ENCODE measurements at regions not wholly inside any gene's neighbourhood (a gene's known extent, or its start where the extent isn't known, plus 50 kb on each side); places are given as distances from the start of the nearest gene placed in this dataset.

DNA sequence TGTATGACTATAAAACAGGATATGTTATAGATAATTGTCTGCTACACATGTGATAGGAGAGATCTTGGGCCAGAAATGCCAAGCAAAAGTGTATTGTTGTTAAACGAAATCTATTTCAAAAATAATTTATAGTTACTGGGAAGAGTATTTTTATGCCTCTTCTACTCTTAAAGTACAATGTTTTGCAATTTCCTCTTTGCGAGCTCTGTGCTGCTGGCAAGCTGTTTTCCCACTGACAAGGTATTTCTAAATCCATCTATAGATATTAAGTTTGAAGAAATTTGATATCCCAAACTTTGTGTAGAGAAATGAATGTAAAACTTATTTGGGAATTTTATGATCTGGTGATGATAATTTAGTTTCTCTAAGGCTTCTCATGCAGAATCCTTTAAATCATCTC lies 63.3 kb upstream of the PTGFR start:
- no peaks in the 10 kb centered on the region for H3K4me1 Mint-ChIP-seq
- no peaks in the 10 kb centered on the region for H3K27me3 Mint-ChIP-seq
- H3K27ac Mint-ChIP-seq, result no peak overlapping the region
- H3K9me3 Mint-ChIP-seq, result peaks cover 0 to 8% (median 0%) of the 10 kb centered on the region in 3 donors
- no peaks in the 10 kb centered on the region for H3K36me3 Mint-ChIP-seq
- H3K4me3 Mint-ChIP-seq, result no peak overlapping the region

DNA sequence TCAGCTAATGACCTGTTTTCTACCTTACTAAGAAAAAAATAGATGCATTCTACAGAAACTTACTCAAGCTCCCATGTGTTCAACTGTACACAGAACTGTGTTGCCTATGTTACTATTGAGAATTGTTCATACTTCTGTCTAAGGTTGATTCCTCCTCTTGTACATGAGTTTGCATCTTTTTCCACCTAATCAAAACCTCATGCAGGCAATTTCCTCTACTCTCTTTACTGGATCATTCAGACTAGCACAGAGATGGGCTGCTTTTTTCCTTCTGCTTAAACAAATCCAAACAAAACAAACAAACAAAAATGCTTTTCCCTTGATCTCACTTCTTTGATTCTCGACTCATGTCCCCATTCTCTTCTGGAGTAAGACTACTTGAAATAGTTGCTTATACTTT lies 58.8 kb upstream of the PTGFR start:
- H3K4me1 Mint-ChIP-seq, result no peaks in the 10 kb centered on the region
- no peak overlapping the region for H3K27ac Mint-ChIP-seq
- no peaks in the 10 kb centered on the region for H3K36me3 Mint-ChIP-seq
- no peak overlapping the region for H3K4me3 Mint-ChIP-seq
- H3K27me3 Mint-ChIP-seq, result no peaks in the 10 kb centered on the region
- peaks cover 6 to 10% (median 7%) of the 10 kb centered on the region in 3 donors for H3K9me3 Mint-ChIP-seq

DNA sequence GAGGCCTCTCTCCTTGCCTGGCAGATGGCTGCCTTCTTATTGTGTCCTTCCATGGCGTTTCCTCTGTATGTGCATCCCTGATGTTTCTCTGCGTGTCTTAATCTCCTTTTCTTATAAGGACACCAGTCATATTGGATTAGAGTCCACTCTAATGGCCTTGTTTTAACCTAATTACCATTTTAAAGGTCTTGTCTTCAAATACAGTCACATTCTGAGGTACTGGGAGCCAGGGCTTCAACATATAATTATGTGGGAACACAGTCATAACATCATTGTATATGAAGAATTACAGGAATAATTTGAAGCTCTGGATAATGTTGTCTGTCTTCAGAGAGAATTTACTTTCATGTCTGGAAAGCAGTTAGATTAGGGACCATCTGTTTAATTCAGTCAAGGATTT lies 56.4 kb upstream of the PTGFR start:
- H3K9me3 Mint-ChIP-seq, result peaks cover 6 to 13% (median 7%) of the 10 kb centered on the region in 3 donors
- H3K27me3 Mint-ChIP-seq, result no peaks in the 10 kb centered on the region
- H3K4me1 Mint-ChIP-seq, result no peaks in the 10 kb centered on the region
- H3K36me3 Mint-ChIP-seq, result no peaks in the 10 kb centered on the region
- no peak overlapping the region for H3K27ac Mint-ChIP-seq
- no peak overlapping the region for H3K4me3 Mint-ChIP-seq

DNA sequence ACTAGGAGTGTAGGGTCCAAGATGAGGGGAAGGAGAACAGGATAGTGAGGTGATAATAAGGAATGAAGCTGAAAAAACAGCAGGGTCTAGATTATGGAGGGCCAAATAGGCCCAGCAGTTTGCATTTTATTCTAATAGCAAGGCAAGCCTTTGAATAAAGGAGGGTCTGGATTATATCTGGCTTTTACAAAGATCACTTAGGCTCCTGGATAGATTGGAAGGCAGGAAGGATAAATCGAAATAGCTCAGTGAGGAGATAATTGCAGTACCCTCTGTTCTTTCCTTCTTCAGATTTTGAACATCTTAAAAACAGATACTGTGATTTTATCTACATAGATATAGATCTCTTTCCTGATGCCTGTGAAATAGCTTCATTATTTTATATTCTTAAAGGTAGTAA lies 53.8 kb upstream of the PTGFR start:
- Mint-ChIP-seq H3K36me3 (no peaks in the 10 kb centered on the region), H3K27me3 (no peaks in the 10 kb centered on the region), H3K4me3 (no peak overlapping the region), H3K9me3 (peaks cover 6 to 12% (median 11%) of the 10 kb centered on the region in 3 donors), H3K4me1 (no peaks in the 10 kb centered on the region), H3K27ac (no peak overlapping the region)

DNA sequence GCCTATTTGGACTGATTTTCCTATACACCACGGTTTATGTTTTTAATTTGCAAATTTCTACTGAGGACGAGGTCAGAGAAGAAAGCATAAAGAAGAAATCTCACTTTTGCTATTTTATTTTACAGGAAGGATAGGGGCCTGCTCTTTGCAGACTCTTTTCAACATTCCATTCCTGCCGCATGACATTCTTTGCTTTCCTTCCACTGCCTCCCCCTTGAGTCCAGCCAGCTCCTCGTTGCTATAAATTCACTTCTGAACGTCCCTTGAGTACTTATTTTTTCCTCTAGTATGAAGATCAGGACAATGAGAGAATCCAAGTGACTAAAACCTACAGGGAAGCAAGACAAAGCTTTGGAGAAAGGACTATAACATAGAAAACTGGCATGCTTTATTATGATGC lies 53.4 kb upstream of the PTGFR start:
- no peak overlapping the region for H3K4me3 Mint-ChIP-seq
- no peak overlapping the region for H3K27ac Mint-ChIP-seq
- no peaks in the 10 kb centered on the region for H3K4me1 Mint-ChIP-seq
- H3K36me3 Mint-ChIP-seq, result no peaks in the 10 kb centered on the region
- peaks cover 6 to 12% (median 7%) of the 10 kb centered on the region in 3 donors for H3K9me3 Mint-ChIP-seq
- H3K27me3 Mint-ChIP-seq, result no peaks in the 10 kb centered on the region

DNA sequence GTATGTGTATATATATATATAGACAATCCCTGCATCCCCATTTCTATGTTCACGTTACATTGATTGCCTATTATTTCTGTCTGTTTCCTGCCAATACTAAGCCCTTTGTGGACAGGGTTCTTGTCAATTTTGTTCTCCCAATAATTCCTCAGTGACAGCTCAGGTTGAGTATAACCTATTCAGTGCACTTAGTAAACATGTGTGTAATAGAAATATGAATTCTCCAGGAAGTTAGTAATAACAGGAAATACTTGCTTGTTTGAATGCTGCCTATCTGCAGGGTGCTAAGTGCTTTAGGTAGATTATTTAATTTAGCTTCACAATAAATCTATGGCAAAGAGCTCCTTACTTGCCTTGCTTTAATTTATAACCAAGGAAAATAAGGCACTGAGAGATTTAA lies 52.8 kb upstream of the PTGFR start:
- Mint-ChIP-seq H3K27me3 (no peaks in the 10 kb centered on the region), H3K36me3 (no peaks in the 10 kb centered on the region), H3K4me3 (no peak overlapping the region), H3K9me3 (peaks cover 5 to 12% (median 6%) of the 10 kb centered on the region in 3 donors), H3K27ac (no peak overlapping the region), H3K4me1 (no peaks in the 10 kb centered on the region)

DNA sequence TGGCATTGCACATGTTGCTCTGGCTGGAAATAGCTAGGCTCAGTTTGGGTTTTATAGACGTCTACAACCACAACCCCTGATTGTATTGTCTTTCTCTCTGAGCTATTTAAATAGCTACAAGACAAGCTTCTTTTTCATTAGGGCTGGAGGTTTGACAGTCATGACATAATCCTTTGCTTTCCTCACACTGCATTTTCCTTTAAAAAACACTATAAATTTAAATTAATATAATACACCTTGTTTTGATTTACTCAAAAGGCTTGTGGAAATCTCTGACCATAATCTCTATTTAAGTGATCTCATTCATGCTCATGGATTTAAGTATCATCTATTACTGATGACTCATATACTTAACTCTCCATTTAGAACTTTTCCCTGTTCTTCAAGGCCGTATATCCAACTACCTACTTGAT lies 50.4 kb upstream of the PTGFR start:
- Mint-ChIP-seq H3K9me3 (peaks cover 0 to 5% (median 3%) of the 10 kb centered on the region in 3 donors), H3K4me3 (no peak overlapping the region), H3K27me3 (no peaks in the 10 kb centered on the region), H3K36me3 (no peaks in the 10 kb centered on the region), H3K27ac (no peak overlapping the region), H3K4me1 (no peaks in the 10 kb centered on the region)
